ENCODE measurements at regions not wholly inside any gene's neighbourhood (a gene's known extent, or its start where the extent isn't known, plus 50 kb on each side); places are given as distances from the start of the nearest gene placed in this dataset.

- no peaks in the 10 kb centered on the region for H3K27me3 ChIP-seq (ENCODE audit: control insufficient read depth, insufficient read depth, low read length)
- H3K4me3 ChIP-seq (ENCODE audit: low read length) = no peak overlapping the region
- H3K36me3 ChIP-seq (ENCODE audit: control insufficient read depth, low read depth, low read length) = no peaks in the 10 kb centered on the region
- H3K9ac ChIP-seq (ENCODE audit: low read length) = no peak overlapping the region
- H3K9me3 ChIP-seq (ENCODE audit: control insufficient read depth, low read depth, low read length) = no peaks in the 10 kb centered on the region
- no peak overlapping the region for H3K27ac ChIP-seq (ENCODE audit: low read length)
- no peaks in the 10 kb centered on the region for H3K4me1 ChIP-seq (ENCODE audit: control insufficient read depth, low read depth, low read length)
These were observed 141.2 kb downstream of the LRRC3B start for GRCh38 chr3:26763723-26764122.

GRCh38 chr3:26766031-26766430 lies 143.5 kb downstream of the LRRC3B start:
- Histone ChIP-seq H3K27ac (ENCODE audit: low read length) (no peak overlapping the region), H3K27me3 (ENCODE audit: control insufficient read depth, insufficient read depth, low read length) (no peaks in the 10 kb centered on the region), H3K4me1 (ENCODE audit: control insufficient read depth, low read depth, low read length) (no peaks in the 10 kb centered on the region), H3K4me3 (ENCODE audit: low read length) (no peak overlapping the region), H3K9me3 (ENCODE audit: control insufficient read depth, low read depth, low read length) (no peaks in the 10 kb centered on the region), H3K9ac (ENCODE audit: low read length) (no peak overlapping the region), H3K36me3 (ENCODE audit: control insufficient read depth, low read depth, low read length) (no peaks in the 10 kb centered on the region)

GRCh38 chr3:26768068-26768651 lies 145.6 kb downstream of the LRRC3B start:
- Histone ChIP-seq H3K4me1 (ENCODE audit: control insufficient read depth, low read depth, low read length) (no peaks in the 10 kb centered on the region), H3K27ac (ENCODE audit: low read length) (no peak overlapping the region), H3K9me3 (ENCODE audit: control insufficient read depth, low read depth, low read length) (no peaks in the 10 kb centered on the region), H3K9ac (ENCODE audit: low read length) (no peak overlapping the region), H3K4me3 (ENCODE audit: low read length) (no peak overlapping the region), H3K36me3 (ENCODE audit: control insufficient read depth, low read depth, low read length) (no peaks in the 10 kb centered on the region), H3K27me3 (ENCODE audit: control insufficient read depth, insufficient read depth, low read length) (no peaks in the 10 kb centered on the region)

GRCh38 chr3:26799679-26800317 lies 177.2 kb downstream of the LRRC3B start:
- no peak overlapping the region for H3K4me3 ChIP-seq (ENCODE audit: low read length)
- H3K9ac ChIP-seq (ENCODE audit: low read length) = no peak overlapping the region
- H3K36me3 ChIP-seq (ENCODE audit: control insufficient read depth, low read depth, low read length) = no peaks in the 10 kb centered on the region
- no peaks in the 10 kb centered on the region for H3K9me3 ChIP-seq (ENCODE audit: control insufficient read depth, low read depth, low read length)
- no peaks in the 10 kb centered on the region for H3K4me1 ChIP-seq (ENCODE audit: control insufficient read depth, low read depth, low read length)
- no peak overlapping the region for H3K27ac ChIP-seq (ENCODE audit: low read length)
- H3K27me3 ChIP-seq (ENCODE audit: control insufficient read depth, insufficient read depth, low read length) = no peaks in the 10 kb centered on the region

- Histone ChIP-seq H3K9me3 (ENCODE audit: control insufficient read depth, low read depth, low read length) (no peaks in the 10 kb centered on the region), H3K4me3 (ENCODE audit: low read length) (no peak overlapping the region), H3K36me3 (ENCODE audit: control insufficient read depth, low read depth, low read length) (no peaks in the 10 kb centered on the region), H3K9ac (ENCODE audit: low read length) (no peak overlapping the region), H3K27me3 (ENCODE audit: control insufficient read depth, insufficient read depth, low read length) (no peaks in the 10 kb centered on the region), H3K27ac (ENCODE audit: low read length) (no peak overlapping the region), H3K4me1 (ENCODE audit: control insufficient read depth, low read depth, low read length) (no peaks in the 10 kb centered on the region)
These were observed 184.7 kb downstream of the LRRC3B start for GRCh38 chr3:26807272-26807671.

GRCh38 chr3:26825454-26825853 lies 202.9 kb downstream of the LRRC3B start:
- no peaks in the 10 kb centered on the region for H3K36me3 ChIP-seq (ENCODE audit: control insufficient read depth, low read depth, low read length)
- H3K4me3 ChIP-seq (ENCODE audit: low read length) = no peak overlapping the region
- H3K27me3 ChIP-seq (ENCODE audit: control insufficient read depth, insufficient read depth, low read length) = no peaks in the 10 kb centered on the region
- no peak overlapping the region for H3K9ac ChIP-seq (ENCODE audit: low read length)
- no peak overlapping the region for H3K27ac ChIP-seq (ENCODE audit: low read length)
- peaks cover 23% of the 10 kb centered on the region for H3K9me3 ChIP-seq (ENCODE audit: control insufficient read depth, low read depth, low read length)
- H3K4me1 ChIP-seq (ENCODE audit: control insufficient read depth, low read depth, low read length) = no peaks in the 10 kb centered on the region

GRCh38 chr3:26827169-26827568 lies 204.6 kb downstream of the LRRC3B start:
- H3K9ac ChIP-seq (ENCODE audit: low read length) = no peak overlapping the region
- peaks cover 16% of the 10 kb centered on the region for H3K9me3 ChIP-seq (ENCODE audit: control insufficient read depth, low read depth, low read length)
- no peaks in the 10 kb centered on the region for H3K27me3 ChIP-seq (ENCODE audit: control insufficient read depth, insufficient read depth, low read length)
- H3K4me1 ChIP-seq (ENCODE audit: control insufficient read depth, low read depth, low read length) = no peaks in the 10 kb centered on the region
- H3K36me3 ChIP-seq (ENCODE audit: control insufficient read depth, low read depth, low read length) = no peaks in the 10 kb centered on the region
- no peak overlapping the region for H3K4me3 ChIP-seq (ENCODE audit: low read length)
- no peak overlapping the region for H3K27ac ChIP-seq (ENCODE audit: low read length)

- Histone ChIP-seq H3K4me3 (ENCODE audit: low read length) (no peak overlapping the region), H3K9me3 (ENCODE audit: control insufficient read depth, low read depth, low read length) (no peaks in the 10 kb centered on the region), H3K27me3 (ENCODE audit: control insufficient read depth, insufficient read depth, low read length) (no peaks in the 10 kb centered on the region)
These were observed 215.5 kb downstream of the LRRC3B start for GRCh38 chr3:26838026-26838425.

GRCh38 chr3:26839001-26839400 lies 216.4 kb downstream of the LRRC3B start:
- no peaks in the 10 kb centered on the region for H3K36me3 ChIP-seq (ENCODE audit: control insufficient read depth, low read depth, low read length)
- H3K9ac ChIP-seq (ENCODE audit: low read length) = no peak overlapping the region
- no peaks in the 10 kb centered on the region for H3K4me1 ChIP-seq (ENCODE audit: control insufficient read depth, low read depth, low read length)
- no peaks in the 10 kb centered on the region for H3K9me3 ChIP-seq (ENCODE audit: control insufficient read depth, low read depth, low read length)
- H3K27me3 ChIP-seq (ENCODE audit: control insufficient read depth, insufficient read depth, low read length) = no peaks in the 10 kb centered on the region
- no peak overlapping the region for H3K4me3 ChIP-seq (ENCODE audit: low read length)
- H3K27ac ChIP-seq (ENCODE audit: low read length) = no peak overlapping the region

More at GRCh38 chr3:26838026-26838425, 215.5 kb downstream of the LRRC3B start:
- no peak overlapping the region for H3K9ac ChIP-seq (ENCODE audit: low read length)
- H3K4me1 ChIP-seq (ENCODE audit: control insufficient read depth, low read depth, low read length) = no peaks in the 10 kb centered on the region
- H3K36me3 ChIP-seq (ENCODE audit: control insufficient read depth, low read depth, low read length) = no peaks in the 10 kb centered on the region
- no peak overlapping the region for H3K27ac ChIP-seq (ENCODE audit: low read length)

- Histone ChIP-seq H3K27ac (ENCODE audit: low read length) (no peak overlapping the region), H3K9ac (ENCODE audit: low read length) (no peak overlapping the region), H3K36me3 (ENCODE audit: control insufficient read depth, low read depth, low read length) (no peaks in the 10 kb centered on the region), H3K4me1 (ENCODE audit: control insufficient read depth, low read depth, low read length) (no peaks in the 10 kb centered on the region), H3K9me3 (ENCODE audit: control insufficient read depth, low read depth, low read length) (no peaks in the 10 kb centered on the region), H3K4me3 (ENCODE audit: low read length) (no peak overlapping the region), H3K27me3 (ENCODE audit: control insufficient read depth, insufficient read depth, low read length) (no peaks in the 10 kb centered on the region)
These were observed 217.8 kb downstream of the LRRC3B start for GRCh38 chr3:26840272-26840870.

- no peak overlapping the region for H3K27ac ChIP-seq (ENCODE audit: low read length)
- no peaks in the 10 kb centered on the region for H3K9me3 ChIP-seq (ENCODE audit: control insufficient read depth, low read depth, low read length)
- H3K4me3 ChIP-seq (ENCODE audit: low read length) = no peak overlapping the region
- no peaks in the 10 kb centered on the region for H3K36me3 ChIP-seq (ENCODE audit: control insufficient read depth, low read depth, low read length)
- H3K27me3 ChIP-seq (ENCODE audit: control insufficient read depth, insufficient read depth, low read length) = no peaks in the 10 kb centered on the region
- no peak overlapping the region for H3K9ac ChIP-seq (ENCODE audit: low read length)
- no peaks in the 10 kb centered on the region for H3K4me1 ChIP-seq (ENCODE audit: control insufficient read depth, low read depth, low read length)
These were observed 222.6 kb downstream of the LRRC3B start for GRCh38 chr3:26845194-26845593.

GRCh38 chr3:26847680-26848079 lies 225.1 kb downstream of the LRRC3B start:
- no peak overlapping the region for H3K27ac ChIP-seq (ENCODE audit: low read length)
- no peak overlapping the region for H3K4me3 ChIP-seq (ENCODE audit: low read length)
- no peak overlapping the region for H3K9ac ChIP-seq (ENCODE audit: low read length)
- no peaks in the 10 kb centered on the region for H3K9me3 ChIP-seq (ENCODE audit: control insufficient read depth, low read depth, low read length)
- no peaks in the 10 kb centered on the region for H3K4me1 ChIP-seq (ENCODE audit: control insufficient read depth, low read depth, low read length)
- no peaks in the 10 kb centered on the region for H3K27me3 ChIP-seq (ENCODE audit: control insufficient read depth, insufficient read depth, low read length)
- H3K36me3 ChIP-seq (ENCODE audit: control insufficient read depth, low read depth, low read length) = no peaks in the 10 kb centered on the region

All from iPS-18a (cell line).